Glutamatergic neuron (in vitro differentiated cells): ENCODE measurements at regions not wholly inside any gene's neighbourhood (a gene's known extent, or its start where the extent isn't known, plus 50 kb on each side); places are given as distances from the start of the nearest gene placed in this dataset.

ENCODE experiments used
- DNase-seq: peaks from one replicate; pipeline ENCODE4 v3.0.0; 2022
- H3K27ac Mint-ChIP-seq: one replicate; pipeline ENCODE4 v1.8.0; 2020; ENCODE audit warnings: mild to moderate bottlenecking, mixed read lengths, inconsistent platforms; ENCODE audit not compliant: unreplicated experiment
- H3K27me3 Mint-ChIP-seq: one replicate; pipeline ENCODE4 v1.8.0; 2020; ENCODE audit warnings: mild to moderate bottlenecking, moderate library complexity, mixed read lengths, inconsistent platforms; ENCODE audit not compliant: unreplicated experiment
- H3K36me3 Mint-ChIP-seq: one replicate; pipeline ENCODE4 v1.8.0; 2020; ENCODE audit warnings: mild to moderate bottlenecking, mixed read lengths, inconsistent platforms; ENCODE audit not compliant: unreplicated experiment
- H3K4me1 Mint-ChIP-seq: one replicate; pipeline ENCODE4 v1.8.0; 2020; ENCODE audit warnings: mild to moderate bottlenecking, low read depth, mixed read lengths, inconsistent platforms; ENCODE audit not compliant: unreplicated experiment
- H3K4me3 Mint-ChIP-seq: one replicate; pipeline ENCODE4 v1.8.0; 2020; ENCODE audit warnings: mild to moderate bottlenecking, mixed read lengths, inconsistent platforms; ENCODE audit not compliant: unreplicated experiment
- H3K9me3 Mint-ChIP-seq: one replicate; pipeline ENCODE4 v1.8.0; 2020; ENCODE audit warnings: mild to moderate bottlenecking, moderate library complexity, mixed read lengths, inconsistent platforms; ENCODE audit not compliant: unreplicated experiment
- CTCF ChIP-seq: fragments of 200-600 bp; sonication (generic); IDR thresholded peaks from one replicate; pipeline ENCODE4 v1.5.0; 2021; ENCODE audit not compliant: partially characterized antibody, unreplicated experiment

GRCh38 chr4:56238251-56238650, 149.0 kb downstream of the AASDH start:
- no peaks in the 10 kb centered on the region for H3K27me3 Mint-ChIP-seq
- no peak for DNase-seq
- H3K36me3 Mint-ChIP-seq: no peaks in the 10 kb centered on the region
- H3K9me3 Mint-ChIP-seq: peaks cover 3% of the 10 kb centered on the region
- no peaks in the 10 kb centered on the region for H3K4me1 Mint-ChIP-seq
- H3K27ac Mint-ChIP-seq: no peak overlapping the region
- no peak for TF ChIP-seq CTCF
- H3K4me3 Mint-ChIP-seq: no peak overlapping the region

GRCh38 chr4:56235725-56236124, 151.6 kb downstream of the AASDH start:
- H3K36me3 Mint-ChIP-seq: peaks cover 4% of the 10 kb centered on the region
- peaks cover 3% of the 10 kb centered on the region for H3K9me3 Mint-ChIP-seq
- H3K4me3 Mint-ChIP-seq: no peak overlapping the region
- DNase-seq: no peak
- H3K27ac Mint-ChIP-seq: no peak overlapping the region
- H3K27me3 Mint-ChIP-seq: peaks cover 2% of the 10 kb centered on the region
- no peak for TF ChIP-seq CTCF
- no peaks in the 10 kb centered on the region for H3K4me1 Mint-ChIP-seq

GRCh38 chr4:56235011-56235410, 152.3 kb downstream of the AASDH start:
- Mint-ChIP-seq H3K27me3 (peaks cover 2% of the 10 kb centered on the region), H3K4me1 (no peaks in the 10 kb centered on the region), H3K27ac (no peak overlapping the region), H3K36me3 (peaks cover 4% of the 10 kb centered on the region), H3K4me3 (no peak overlapping the region), H3K9me3 (peaks cover 3% of the 10 kb centered on the region)
- no peak for DNase-seq
- TF ChIP-seq CTCF: no peak

- Mint-ChIP-seq H3K36me3 (peaks cover 4% of the 10 kb centered on the region), H3K9me3 (peaks cover 3% of the 10 kb centered on the region), H3K4me1 (peaks cover 2% of the 10 kb centered on the region), H3K4me3 (no peak overlapping the region), H3K27ac (no peak overlapping the region), H3K27me3 (peaks cover 2% of the 10 kb centered on the region)
- DNase-seq: no peak
- TF ChIP-seq CTCF: no peak
Observed at GRCh38 chr4:56234098-56234497, 153.2 kb downstream of the AASDH start.

- Mint-ChIP-seq H3K9me3 (peaks cover 3% of the 10 kb centered on the region), H3K4me1 (peaks cover 2% of the 10 kb centered on the region), H3K27ac (no peak overlapping the region), H3K36me3 (peaks cover 7% of the 10 kb centered on the region), H3K4me3 (no peak overlapping the region), H3K27me3 (peaks cover 4% of the 10 kb centered on the region)
- no peak for TF ChIP-seq CTCF
- DNase-seq: no peak
Observed at GRCh38 chr4:56231410-56231809, 155.9 kb downstream of the AASDH start.
